HepG2 (cell line): ENCODE measurements at regions not wholly inside any gene's neighbourhood (a gene's known extent, or its start where the extent isn't known, plus 50 kb on each side); places are given as distances from the start of the nearest gene placed in this dataset.

Experiments
- ATAC-seq: fragments of 200-7000 bp; cut with Tn5 transposase; 3 replicates; pipeline ENCODE4 v1.9.1; 2020; ENCODE audit warnings: mild to moderate bottlenecking, moderate library complexity
- BruUV-seq: library from RNA; stranded (reverse); fragments of 400-500 nt; replicated peaks from 2 replicates; lab custom pipeline; 2021; lab: Mats Ljungman, UMichigan
- CTCF ChIA-PET: fragments of 300-600 bp; formaldehyde crosslinking; extraction: SDS; loops from one replicate; lab custom pipeline; 2021; ENCODE audit warnings: low total read pairs, inconsistent platforms, low intra/inter-chr PET ratio; lab: Yijun Ruan, JAX
- POLR2A ChIA-PET: fragments of 350-600 bp; sonication (Branson Sonifier 250); formaldehyde crosslinking; loops from one replicate; lab custom pipeline; 2020; ENCODE audit warnings: antibody characterized with exemption, inconsistent platforms; lab: Yijun Ruan, JAX
- DNase-seq: peaks from one replicate; pipeline ENCODE4 v3.0.0-alpha.2; 2015; ENCODE audit warnings: low spot score
- FAIRE-seq: peaks from 3 replicates; lab custom pipeline; 2011; peaks lifted over from hg19 to GRCh38; lab: Jason Lieb, UNC
- H2AFZ ChIP-seq: one replicate; pipeline ENCODE4 v1.6.1; 2011; ENCODE audit warnings: low read length, inconsistent platforms
- H3K27ac ChIP-seq: fragments of 300-600 bp; 3 replicates; pipeline ENCODE4 v1.8.0; 2011; ENCODE audit warnings: mixed run types, mild to moderate bottlenecking, mixed read lengths, low read length, inconsistent platforms; ENCODE audit not compliant: insufficient read depth; ENCODE audit errors: extremely low read length
- H3K27me3 ChIP-seq, 2 experiments: fragments of 200-600 bp in 1 of 2; 2 replicates in 1 of 2; 3 replicates in 1 of 2; pipeline versions ENCODE4 v1.6.0 to v1.8.0; 2011; ENCODE audit warnings: low read length in 2 of 2, mild to moderate bottlenecking in 2 of 2, moderate library complexity in 2 of 2, inconsistent platforms in 1 of 2; ENCODE audit not compliant: insufficient read depth in 2 of 2, control insufficient read depth in 1 of 2
- H3K36me3 ChIP-seq, 2 experiments: fragments of 200-600 bp in 1 of 2; replicated peaks in 1 of 2; 2 replicates in 1 of 2; 3 replicates in 1 of 2; pipeline versions ENCODE4 v1.5.1 to v1.8.0; 2011; ENCODE audit warnings: low read length in 2 of 2, inconsistent platforms in 1 of 2; ENCODE audit not compliant: insufficient read depth in 2 of 2, control insufficient read depth in 1 of 2
- H3K4me1 ChIP-seq: 2 replicates; pipeline ENCODE4 v1.5.1; 2012; ENCODE audit warnings: low read length, inconsistent platforms; ENCODE audit not compliant: insufficient read depth
- H3K4me2 ChIP-seq: 2 replicates; pipeline ENCODE4 v1.6.0; 2011; ENCODE audit warnings: low read depth, low read length, inconsistent platforms
- H3K4me3 ChIP-seq, 3 experiments: fragments of 200-600 bp in 1 of 3; sonication (generic), shearing (Covaris generic) in 1 of 3; replicated peaks in 1 of 3; 2 replicates each; pipeline ENCODE4 v1.5.1; 2011 to 2016; ENCODE audit warnings: low read length in 3 of 3, inconsistent platforms in 2 of 3, low read depth in 2 of 3, mild to moderate bottlenecking in 2 of 3, control low read depth in 1 of 3, mixed read lengths in 1 of 3; ENCODE audit not compliant: insufficient read depth in 1 of 3
- H3K79me2 ChIP-seq: one replicate; pipeline ENCODE4 v1.6.1; 2011; ENCODE audit warnings: low read length, inconsistent platforms; ENCODE audit not compliant: insufficient read depth
- H3K9ac ChIP-seq: 2 replicates; pipeline ENCODE4 v1.6.0; 2011; ENCODE audit warnings: mild to moderate bottlenecking, low read depth, low read length, inconsistent platforms; ENCODE audit not compliant: insufficient read depth
- H3K9me3 ChIP-seq: 2 replicates; pipeline ENCODE4 v1.5.1; 2012; ENCODE audit warnings: mild to moderate bottlenecking, low read length
- H4K20me1 ChIP-seq: 2 replicates; pipeline ENCODE4 v1.6.0; 2011; ENCODE audit warnings: inconsistent platforms, mild to moderate bottlenecking, low read length, moderate library complexity; ENCODE audit not compliant: insufficient read depth
- CCDC6 ChIP-seq: sonication (generic); formaldehyde crosslinking; IDR thresholded peaks from 2 replicates; pipeline ENCODE4 v1.8.1; 2022; ENCODE audit warnings: mild to moderate bottlenecking, missing genetic modification reagents, moderate library complexity
- KLF6 ChIP-seq: IDR thresholded peaks from 2 replicates; pipeline ENCODE4 v1.8.0; 2016; ENCODE audit warnings: missing biosample characterization, missing genetic modification reagents
- PRMT3 ChIP-seq: sonication (generic); formaldehyde crosslinking; IDR thresholded peaks from 2 replicates; pipeline ENCODE4 v1.8.1; 2022; ENCODE audit warnings: low read depth, mild to moderate bottlenecking, moderate library complexity, missing genetic modification reagents, borderline replicate concordance
- RFX3 ChIP-seq: IDR thresholded peaks from 2 replicates; pipeline ENCODE4 v1.6.1; 2016; ENCODE audit warnings: missing biosample characterization, missing genetic modification reagents
- RNF2 ChIP-seq: fragments of 450-650 bp; conservative IDR thresholded peaks from 2 replicates; pipeline ENCODE4 v1.6.1; 2016; ENCODE audit warnings: low read depth
- TRIM24 ChIP-seq: sonication (generic); formaldehyde crosslinking; IDR thresholded peaks from 2 replicates; pipeline ENCODE4 v1.8.0; 2022; ENCODE audit warnings: mild to moderate bottlenecking, missing genetic modification reagents
- ZNF121 ChIP-seq: sonication (generic); formaldehyde crosslinking; IDR thresholded peaks from 2 replicates; pipeline ENCODE4 v1.5.0; 2020; ENCODE audit warnings: mild to moderate bottlenecking, missing genetic modification reagents
- ZNF317 ChIP-seq: sonication (generic); formaldehyde crosslinking; IDR thresholded peaks from 2 replicates; pipeline ENCODE4 v1.5.0; 2020; ENCODE audit warnings: mild to moderate bottlenecking, missing genetic modification reagents
- ZNF335 ChIP-seq: sonication (generic); formaldehyde crosslinking; IDR thresholded peaks from 2 replicates; pipeline ENCODE4 v1.4.0; 2020; ENCODE audit warnings: missing genetic modification reagents
- ZNF512 ChIP-seq: sonication (generic); formaldehyde crosslinking; IDR thresholded peaks from 2 replicates; pipeline ENCODE4 v1.4.0; 2020; ENCODE audit warnings: mild to moderate bottlenecking, missing genetic modification reagents
- ZNF597 ChIP-seq: sonication (generic); formaldehyde crosslinking; IDR thresholded peaks from 2 replicates; pipeline ENCODE4 v1.5.0; 2020; ENCODE audit warnings: missing genetic modification reagents
- WGBS: methylation state at CpG from one replicate; pipeline ENCODE4 v1.1.6; 2017; ENCODE audit warnings: low lambda C conversion rate; 5-methylcytosine and 5-hydroxymethylcytosine counted together
- in situ Hi-C: cut with HindIII; loops from 2 replicates; pipeline ENCODE4 v1.10.0; 2017; ENCODE audit warnings: low pct_unique_long_range_greater_than_20kb; ENCODE audit not compliant: extremely low pct_ligation_motif_present
- intact Hi-C: fragments of 100-400 bp; cut with micrococcal nuclease; formaldehyde crosslinking; loops from one replicate; pipeline ENCODE4 v1.10.0; 2022; ENCODE audit not compliant: unreplicated experiment
- TF ChIP-seq, protein P1 (sequence below): sonication (generic); formaldehyde crosslinking; IDR thresholded peaks from 2 replicates; pipeline ENCODE4 v1.8.0; 2022; ENCODE audit warnings: missing genetic modification reagents, mild to moderate bottlenecking, inconsistent platforms, borderline replicate concordance
- TF ChIP-seq, protein P2 (sequence below): sonication (generic); formaldehyde crosslinking; IDR thresholded peaks from 2 replicates; pipeline ENCODE4; 2020; ENCODE audit warnings: missing genetic modification reagents, mild to moderate bottlenecking, borderline replicate concordance

DNA sequence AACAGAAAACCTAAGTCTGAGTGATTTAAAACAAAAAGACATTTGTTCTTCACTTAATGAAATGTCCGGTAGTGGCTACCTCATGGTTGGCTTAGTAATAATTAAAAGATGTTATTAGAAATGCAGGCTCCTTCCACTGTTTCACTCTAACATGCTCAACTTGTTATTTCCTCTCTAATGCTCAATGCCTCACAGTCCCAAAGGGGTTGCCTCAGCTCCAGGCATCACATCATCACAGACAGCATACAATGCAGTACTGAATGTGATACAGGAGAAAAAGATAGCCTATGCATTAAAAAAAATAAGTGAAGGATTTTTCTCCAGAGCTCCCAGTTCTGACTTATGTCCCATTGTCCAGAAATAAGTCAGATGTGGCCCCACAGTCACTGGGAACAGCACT, 1077.0 kb upstream of the TMEM132C start:
- H3K36me3 ChIP-seq: no peaks in the 10 kb centered on the region
- ATAC-seq: no peak
- H3K9me3 ChIP-seq: peaks cover 56% of the 10 kb centered on the region
- no TSS peak for BruUV-seq
- intact Hi-C loops (loop anchor here (5.0 kb wide), 1 partner anchor 438 kb away; no protein-coding TSS in a partner anchor), in situ Hi-C loops (no loop called here)
- H2AFZ ChIP-seq: no peak overlapping the region
- ChIA-PET CTCF (no interaction called here), POLR2A (no interaction called here)
- no peak for TF ChIP-seq ZNF597 (CRISPR knock-in tag)
- no peak for TF ChIP-seq RFX3 (CRISPR knock-in tag)
- TF ChIP-seq RNF2: no peak
- TF ChIP-seq ZNF335 (CRISPR knock-in tag): no peak
- TF ChIP-seq CCDC6 (CRISPR knock-in tag): no peak
- TF ChIP-seq TRIM24: no peak
- TF ChIP-seq KLF6: no peak
- no peak for TF ChIP-seq PRMT3
- no peak for TF ChIP-seq ZNF512 (CRISPR knock-in tag)
- TF ChIP-seq, protein P1, sequence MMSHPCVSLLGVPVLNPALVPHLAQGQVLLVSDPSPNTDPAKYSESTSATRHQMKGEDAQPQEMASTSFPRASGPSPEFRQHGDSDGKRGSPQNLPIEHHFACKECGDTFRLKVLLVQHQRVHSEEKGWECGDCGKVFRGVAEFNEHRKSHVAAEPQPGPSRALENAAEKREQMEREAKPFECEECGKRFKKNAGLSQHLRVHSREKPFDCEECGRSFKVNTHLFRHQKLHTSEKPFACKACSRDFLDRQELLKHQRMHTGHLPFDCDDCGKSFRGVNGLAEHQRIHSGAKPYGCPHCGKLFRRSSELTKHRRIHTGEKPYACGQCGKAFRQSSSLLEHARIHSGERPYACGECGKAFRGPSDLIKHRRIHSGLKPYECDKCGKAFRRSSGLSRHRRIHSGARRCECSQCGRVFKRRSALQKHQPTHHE (CRISPR knock-in tag): no peak
- TF ChIP-seq ZNF317 (CRISPR knock-in tag): no peak
- TF ChIP-seq, protein P2, sequence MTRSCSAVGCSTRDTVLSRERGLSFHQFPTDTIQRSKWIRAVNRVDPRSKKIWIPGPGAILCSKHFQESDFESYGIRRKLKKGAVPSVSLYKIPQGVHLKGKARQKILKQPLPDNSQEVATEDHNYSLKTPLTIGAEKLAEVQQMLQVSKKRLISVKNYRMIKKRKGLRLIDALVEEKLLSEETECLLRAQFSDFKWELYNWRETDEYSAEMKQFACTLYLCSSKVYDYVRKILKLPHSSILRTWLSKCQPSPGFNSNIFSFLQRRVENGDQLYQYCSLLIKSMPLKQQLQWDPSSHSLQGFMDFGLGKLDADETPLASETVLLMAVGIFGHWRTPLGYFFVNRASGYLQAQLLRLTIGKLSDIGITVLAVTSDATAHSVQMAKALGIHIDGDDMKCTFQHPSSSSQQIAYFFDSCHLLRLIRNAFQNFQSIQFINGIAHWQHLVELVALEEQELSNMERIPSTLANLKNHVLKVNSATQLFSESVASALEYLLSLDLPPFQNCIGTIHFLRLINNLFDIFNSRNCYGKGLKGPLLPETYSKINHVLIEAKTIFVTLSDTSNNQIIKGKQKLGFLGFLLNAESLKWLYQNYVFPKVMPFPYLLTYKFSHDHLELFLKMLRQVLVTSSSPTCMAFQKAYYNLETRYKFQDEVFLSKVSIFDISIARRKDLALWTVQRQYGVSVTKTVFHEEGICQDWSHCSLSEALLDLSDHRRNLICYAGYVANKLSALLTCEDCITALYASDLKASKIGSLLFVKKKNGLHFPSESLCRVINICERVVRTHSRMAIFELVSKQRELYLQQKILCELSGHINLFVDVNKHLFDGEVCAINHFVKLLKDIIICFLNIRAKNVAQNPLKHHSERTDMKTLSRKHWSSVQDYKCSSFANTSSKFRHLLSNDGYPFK: no peak
- no peak for TF ChIP-seq ZNF121 (CRISPR knock-in tag)
- H3K4me2 ChIP-seq: no peak overlapping the region
- no peaks in the 10 kb centered on the region for H3K27me3 ChIP-seq
- WGBS: 41% methylated on average over 1 of the region's 1 CpG
- H3K27ac ChIP-seq: no peak overlapping the region
- no peaks in the 10 kb centered on the region for H3K4me1 ChIP-seq
- no peak overlapping the region for H3K9ac ChIP-seq
- no peaks in the 10 kb centered on the region for H3K79me2 ChIP-seq
- no peak overlapping the region for H3K4me3 ChIP-seq
- DNase-seq: no peak
- FAIRE-seq: no peak
- no peaks in the 10 kb centered on the region for H4K20me1 ChIP-seq
